Smooth muscle cell (in vitro differentiated cells): ENCODE measurements at regions not wholly inside any gene's neighbourhood (a gene's known extent, or its start where the extent isn't known, plus 50 kb on each side); places are given as distances from the start of the nearest gene placed in this dataset.
A peak's percentile ranks its signal among the peaks of the same experiment; 100 is the strongest.

Experiments
- DNase-seq: peaks from one replicate; lab custom pipeline; 2025; ENCODE audit not compliant: unreplicated experiment; lab: John Stamatoyannopoulos, UW
- H2AFZ ChIP-seq: fragments of 200-600 bp; sonication (generic); 2 replicates; pipeline ENCODE4 v1.6.0; 2016; ENCODE audit warnings: antibody characterized with exemption, low read depth, mild to moderate bottlenecking
- H3F3A ChIP-seq: fragments of 200-600 bp; sonication (generic); 2 replicates; pipeline ENCODE4 v1.6.0; 2017; ENCODE audit warnings: antibody characterized with exemption, low read depth
- H3K27ac ChIP-seq: fragments of 200-600 bp; sonication (generic); 2 replicates; pipeline ENCODE4 v1.5.1; 2016; ENCODE audit warnings: low read depth, mild to moderate bottlenecking
- H3K27me3 ChIP-seq: fragments of 200-600 bp; sonication (generic); 2 replicates; pipeline ENCODE4 v1.6.1; 2016; ENCODE audit warnings: low read depth, mild to moderate bottlenecking
- H3K36me3 ChIP-seq: fragments of 200-600 bp; sonication (generic); 2 replicates; pipeline ENCODE4 v1.5.1; 2016; ENCODE audit warnings: low read depth
- H3K4me1 ChIP-seq: fragments of 200-600 bp; sonication (generic); 2 replicates; pipeline ENCODE4 v1.5.1; 2016; ENCODE audit warnings: low read depth
- H3K4me2 ChIP-seq: fragments of 200-600 bp; sonication (generic); 2 replicates; pipeline ENCODE4 v1.6.0; 2016; ENCODE audit warnings: mild to moderate bottlenecking
- H3K4me3 ChIP-seq: fragments of 200-600 bp; sonication (generic); 2 replicates; pipeline ENCODE4 v1.5.1; 2016; ENCODE audit warnings: mild to moderate bottlenecking
- H3K79me2 ChIP-seq: fragments of 200-600 bp; sonication (generic); 2 replicates; pipeline ENCODE4 v1.6.0; 2016; ENCODE audit warnings: low read depth, mild to moderate bottlenecking
- H3K9ac ChIP-seq: fragments of 200-600 bp; sonication (generic); 2 replicates; pipeline ENCODE4 v1.6.0; 2016; ENCODE audit warnings: low read depth
- H3K9me3 ChIP-seq: fragments of 200-600 bp; sonication (generic); replicated peaks from 2 replicates; pipeline ENCODE4 v1.5.1; 2016; ENCODE audit warnings: low read depth
- H4K20me1 ChIP-seq: fragments of 200-600 bp; sonication (generic); 2 replicates; pipeline ENCODE4 v1.6.0; 2016; ENCODE audit warnings: low read depth
- WGBS: methylation state at CpG from one replicate; pipeline ENCODE4 v1.1.7; 2016; ENCODE audit warnings: low lambda C conversion rate; 5-methylcytosine and 5-hydroxymethylcytosine counted together
- TF ChIP-seq, protein P1 (sequence below): fragments of 200-600 bp; sonication (generic); IDR thresholded peaks from 2 replicates; pipeline ENCODE4 v1.5.1; 2017; ENCODE audit warnings: borderline replicate concordance, mild to moderate bottlenecking, antibody characterized with exemption; ENCODE audit not compliant: insufficient read depth, poor library complexity, severe bottlenecking

DNA sequence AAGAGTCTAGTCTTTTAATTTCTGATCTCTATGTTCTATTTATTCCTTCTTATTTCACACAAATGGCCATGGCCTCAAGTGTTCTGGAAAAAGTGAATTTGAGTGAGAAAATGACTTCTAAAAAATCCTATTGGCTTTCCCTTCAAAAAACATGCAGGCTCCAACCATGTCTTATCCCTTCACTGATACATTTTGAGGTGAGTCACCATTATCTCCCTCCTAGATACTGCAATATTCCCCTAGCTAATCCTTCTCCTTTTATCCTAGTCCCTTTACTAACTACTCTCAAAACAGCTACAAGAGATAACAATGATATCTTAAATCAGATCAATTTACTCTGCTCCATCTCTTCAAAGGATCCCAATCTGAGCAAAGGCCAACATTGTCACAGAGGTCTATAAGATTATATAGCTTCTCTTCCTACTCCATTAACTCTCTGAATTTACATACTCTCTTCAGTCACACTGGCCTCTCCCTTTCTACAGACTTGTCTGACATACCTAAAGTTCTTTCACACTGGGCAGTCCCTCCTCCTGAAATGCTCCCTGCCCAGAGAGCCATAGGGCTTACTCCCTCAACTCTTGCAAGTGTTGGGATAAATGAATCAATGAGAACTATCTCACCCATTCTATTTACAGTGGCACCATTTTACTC, 129.2 kb downstream of the TENT5A start:
- DNase-seq: no peak
- Histone ChIP-seq H4K20me1 (no peaks in the 10 kb centered on the region), H3K79me2 (no peaks in the 10 kb centered on the region), H3K4me1 (no peaks in the 10 kb centered on the region), H3K36me3 (no peaks in the 10 kb centered on the region), H2AFZ (no peak overlapping the region), H3K27me3 (no peaks in the 10 kb centered on the region), H3K4me3 (no peak overlapping the region), H3F3A (no peaks in the 10 kb centered on the region), H3K9me3 (no peaks in the 10 kb centered on the region), H3K9ac (no peak overlapping the region), H3K4me2 (no peak overlapping the region), H3K27ac (no peak overlapping the region)
- TF ChIP-seq, protein P1, sequence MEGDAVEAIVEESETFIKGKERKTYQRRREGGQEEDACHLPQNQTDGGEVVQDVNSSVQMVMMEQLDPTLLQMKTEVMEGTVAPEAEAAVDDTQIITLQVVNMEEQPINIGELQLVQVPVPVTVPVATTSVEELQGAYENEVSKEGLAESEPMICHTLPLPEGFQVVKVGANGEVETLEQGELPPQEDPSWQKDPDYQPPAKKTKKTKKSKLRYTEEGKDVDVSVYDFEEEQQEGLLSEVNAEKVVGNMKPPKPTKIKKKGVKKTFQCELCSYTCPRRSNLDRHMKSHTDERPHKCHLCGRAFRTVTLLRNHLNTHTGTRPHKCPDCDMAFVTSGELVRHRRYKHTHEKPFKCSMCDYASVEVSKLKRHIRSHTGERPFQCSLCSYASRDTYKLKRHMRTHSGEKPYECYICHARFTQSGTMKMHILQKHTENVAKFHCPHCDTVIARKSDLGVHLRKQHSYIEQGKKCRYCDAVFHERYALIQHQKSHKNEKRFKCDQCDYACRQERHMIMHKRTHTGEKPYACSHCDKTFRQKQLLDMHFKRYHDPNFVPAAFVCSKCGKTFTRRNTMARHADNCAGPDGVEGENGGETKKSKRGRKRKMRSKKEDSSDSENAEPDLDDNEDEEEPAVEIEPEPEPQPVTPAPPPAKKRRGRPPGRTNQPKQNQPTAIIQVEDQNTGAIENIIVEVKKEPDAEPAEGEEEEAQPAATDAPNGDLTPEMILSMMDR: no peak

DNA sequence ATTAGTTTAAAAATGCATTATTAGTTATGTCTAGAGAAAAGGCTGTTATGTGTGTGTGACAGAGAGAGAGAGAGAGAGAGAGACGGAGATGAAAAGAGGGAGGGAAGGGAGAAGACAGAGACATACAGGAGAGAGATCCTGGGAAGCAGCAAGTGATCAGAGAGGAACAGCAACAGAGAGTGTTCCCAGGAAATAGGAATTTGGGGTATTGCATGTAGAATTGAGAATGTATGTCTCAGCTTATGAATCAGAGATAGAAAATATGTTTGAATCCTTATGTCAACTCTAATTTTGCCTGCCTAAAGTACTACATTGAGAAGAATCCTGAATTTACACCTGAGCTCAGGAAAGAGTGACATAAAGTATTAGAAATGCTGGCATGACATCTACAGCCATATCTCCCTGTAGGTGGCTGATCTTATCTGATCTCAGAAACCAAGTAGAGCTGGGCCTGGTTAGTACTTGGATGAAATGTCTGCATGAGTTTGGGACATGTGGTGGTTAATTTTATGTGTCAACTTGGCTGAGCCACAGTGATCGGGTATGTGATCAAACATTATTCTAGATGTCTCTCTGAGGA, 130.6 kb downstream of the TENT5A start:
- no peak for DNase-seq
- Histone ChIP-seq H3K9ac (no peak overlapping the region), H3K27me3 (no peaks in the 10 kb centered on the region), H3K27ac (no peak overlapping the region), H4K20me1 (no peaks in the 10 kb centered on the region), H3K4me1 (no peaks in the 10 kb centered on the region), H3K36me3 (no peaks in the 10 kb centered on the region), H2AFZ (no peak overlapping the region), H3K79me2 (no peaks in the 10 kb centered on the region), H3K9me3 (no peaks in the 10 kb centered on the region), H3K4me3 (no peak overlapping the region), H3K4me2 (no peak overlapping the region), H3F3A (no peaks in the 10 kb centered on the region)
- WGBS: 92% methylated on average over 2 of the region's 2 CpGs
- TF ChIP-seq, protein P1: no peak

- no peaks in the 10 kb centered on the region for H3K27me3 ChIP-seq
- H3K9ac ChIP-seq: peak overlapping the region; percentile 2
- no peak overlapping the region for H2AFZ ChIP-seq
- no peaks in the 10 kb centered on the region for H4K20me1 ChIP-seq
- no peak for DNase-seq
- no peaks in the 10 kb centered on the region for H3K36me3 ChIP-seq
- no peaks in the 10 kb centered on the region for H3K79me2 ChIP-seq
- TF ChIP-seq, protein P1: no peak
- H3F3A ChIP-seq: no peaks in the 10 kb centered on the region
- peak overlapping the region; percentile 25 for H3K4me3 ChIP-seq
- H3K4me2 ChIP-seq: peak overlapping the region; percentile 79
- peaks cover 19% of the 10 kb centered on the region for H3K4me1 ChIP-seq
- WGBS: 8% methylated on average over 1 of the region's 1 CpG
- H3K9me3 ChIP-seq: no peaks in the 10 kb centered on the region
- peak overlapping the region; percentile 81 for H3K27ac ChIP-seq
Measured at GRCh38 chr6:81614292-81614691, 138.2 kb downstream of the TENT5A start.

DNA sequence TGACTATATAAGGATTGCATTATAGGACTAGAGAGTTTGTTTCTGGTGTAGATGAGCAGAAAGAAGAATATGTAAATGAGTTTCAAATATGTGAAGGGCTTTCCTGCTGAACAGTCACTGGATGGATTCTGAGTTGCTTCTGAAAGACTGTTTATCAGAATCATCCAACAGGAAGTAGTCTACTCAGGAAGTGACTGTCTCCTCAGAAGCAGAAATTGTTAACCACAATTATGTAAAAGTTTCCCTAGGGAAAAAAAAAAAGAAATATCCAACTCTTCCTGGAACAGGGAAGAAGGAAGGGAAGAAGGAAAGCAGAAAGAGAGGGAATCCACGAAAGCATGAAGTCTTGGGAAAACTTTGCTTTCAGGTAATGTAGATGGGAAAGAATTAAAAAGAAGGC, 138.9 kb downstream of the TENT5A start:
- peak overlapping the region; percentile 9 for H2AFZ ChIP-seq

More for the DNA sequence above, 138.9 kb downstream of the TENT5A start:
- no peaks in the 10 kb centered on the region for H3K9me3 ChIP-seq
- no peak for DNase-seq
- H3K4me1 ChIP-seq: peaks cover 19% of the 10 kb centered on the region
- peak overlapping the region; percentile 79 for H3K4me2 ChIP-seq
- H4K20me1 ChIP-seq: no peaks in the 10 kb centered on the region
- H3K36me3 ChIP-seq: no peaks in the 10 kb centered on the region
- H3K27ac ChIP-seq: peak overlapping the region; percentile 81
- H3K4me3 ChIP-seq: no peak overlapping the region
- TF ChIP-seq, protein P1: no peak
- no peaks in the 10 kb centered on the region for H3K27me3 ChIP-seq
- WGBS: 32% methylated on average over 1 of the region's 1 CpG
- no peak overlapping the region for H3K9ac ChIP-seq
- no peaks in the 10 kb centered on the region for H3F3A ChIP-seq
- H3K79me2 ChIP-seq: no peaks in the 10 kb centered on the region
